Dermis blood vessel endothelial cell (primary cell): ENCODE measurements at regions not wholly inside any gene's neighbourhood (a gene's known extent, or its start where the extent isn't known, plus 50 kb on each side); places are given as distances from the start of the nearest gene placed in this dataset.
"Not testable (repeated sequence)": the region's sequence is repeated elsewhere in the genome, so short reads cannot be mapped to it uniquely, and the experiment has no call there.

Experiments used
- DNase-seq: peaks from one replicate; pipeline ENCODE4 v3.0.0; 2010

GRCh38 chr10:31679936-31680335 is 248.7 kb downstream of the ARHGAP12 start:
- DNase-seq = no peak

- no peak for DNase-seq
These were observed 249.8 kb downstream of the ARHGAP12 start for GRCh38 chr10:31678575-31679516.

GRCh38 chr10:31678139-31678536 is 250.5 kb downstream of the ARHGAP12 start:
- DNase-seq = no peak

- DNase-seq = no peak
These were observed 251.2 kb downstream of the ARHGAP12 start for GRCh38 chr10:31677195-31678138.

GRCh38 chr10:31675726-31676125 is 252.9 kb downstream of the ARHGAP12 start:
- DNase-seq = no peak

- no peak for DNase-seq
These were observed 259.3 kb downstream of the ARHGAP12 start for GRCh38 chr10:31669357-31669756.

- DNase-seq = no peak
These were observed 260.3 kb downstream of the ARHGAP12 start for GRCh38 chr10:31668326-31668725.

- not testable (repeated sequence) for DNase-seq
These were observed 262.8 kb downstream of the ARHGAP12 start for GRCh38 chr10:31665764-31666279.

- no peak for DNase-seq
These were observed 263.8 kb downstream of the ARHGAP12 start for GRCh38 chr10:31664803-31665202.

- not testable (repeated sequence) for DNase-seq
These were observed 264.6 kb downstream of the ARHGAP12 start for GRCh38 chr10:31664071-31664470.

- no peak for DNase-seq
These were observed 268.3 kb downstream of the ARHGAP12 start for GRCh38 chr10:31660300-31660699.

GRCh38 chr10:31659665-31660064 is 269.0 kb downstream of the ARHGAP12 start:
- no peak for DNase-seq

- DNase-seq = no peak
These were observed 271.2 kb downstream of the ARHGAP12 start for GRCh38 chr10:31657434-31657872.

- DNase-seq = no peak
These were observed 271.7 kb downstream of the ARHGAP12 start for GRCh38 chr10:31656851-31657433.

- DNase-seq = no peak
These were observed 276.6 kb downstream of the ARHGAP12 start for GRCh38 chr10:31652038-31652437.

- DNase-seq = peak; percentile 91
These were observed 278.6 kb downstream of the ARHGAP12 start for GRCh38 chr10:31650010-31650409.

GRCh38 chr10:31648966-31649365 is 279.7 kb downstream of the ARHGAP12 start:
- DNase-seq = peak; percentile 5

- no peak for DNase-seq
These were observed 280.8 kb downstream of the ARHGAP12 start for GRCh38 chr10:31647861-31648260.

GRCh38 chr10:31646519-31646918 is 282.1 kb downstream of the ARHGAP12 start:
- DNase-seq = no peak

- no peak for DNase-seq
These were observed 282.8 kb downstream of the ARHGAP12 start for GRCh38 chr10:31645786-31646185.

GRCh38 chr10:31644931-31645633 is 283.5 kb downstream of the ARHGAP12 start:
- DNase-seq = no peak

- DNase-seq = no peak
These were observed 286.4 kb downstream of the ARHGAP12 start for GRCh38 chr10:31642281-31642680.
